Stimulated activated CD4-positive, alpha-beta T cell treated with anti-CD3 and anti-CD28 coated beads, Interleukin-2, amount 100 ng/mL, for 48 hours (primary cell): ENCODE measurements at regions not wholly inside any gene's neighbourhood (a gene's known extent, or its start where the extent isn't known, plus 50 kb on each side); places are given as distances from the start of the nearest gene placed in this dataset.

ENCODE experiments used
- DNase-seq, 2 donors: peaks; one replicate each; pipeline ENCODE4 v3.0.0-alpha.2; 2020

DNA sequence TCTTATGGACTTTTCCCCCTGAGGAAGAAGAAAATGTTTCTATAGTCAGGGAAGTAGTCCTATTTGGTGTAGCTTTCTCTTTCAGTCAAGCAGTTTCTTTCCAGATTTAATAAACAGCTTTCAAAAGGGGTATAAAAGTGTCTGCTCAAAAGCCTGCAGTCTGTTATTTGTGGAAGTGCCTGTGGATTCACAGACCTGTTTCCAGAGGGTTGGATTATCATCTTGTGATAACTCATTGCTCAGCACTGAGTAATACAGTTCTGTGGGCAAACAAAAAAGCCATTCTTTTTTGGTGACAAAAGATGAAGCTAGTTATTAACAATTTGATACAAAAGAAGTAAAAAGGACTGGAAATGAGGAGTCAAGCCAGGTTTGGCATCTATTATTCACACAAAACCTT lies 358.2 kb upstream of the ID4 start:
- DNase-seq, result no peak

GRCh38 chr6:19479551-19479950 lies 357.6 kb upstream of the ID4 start:
- DNase-seq, result no peak

DNA sequence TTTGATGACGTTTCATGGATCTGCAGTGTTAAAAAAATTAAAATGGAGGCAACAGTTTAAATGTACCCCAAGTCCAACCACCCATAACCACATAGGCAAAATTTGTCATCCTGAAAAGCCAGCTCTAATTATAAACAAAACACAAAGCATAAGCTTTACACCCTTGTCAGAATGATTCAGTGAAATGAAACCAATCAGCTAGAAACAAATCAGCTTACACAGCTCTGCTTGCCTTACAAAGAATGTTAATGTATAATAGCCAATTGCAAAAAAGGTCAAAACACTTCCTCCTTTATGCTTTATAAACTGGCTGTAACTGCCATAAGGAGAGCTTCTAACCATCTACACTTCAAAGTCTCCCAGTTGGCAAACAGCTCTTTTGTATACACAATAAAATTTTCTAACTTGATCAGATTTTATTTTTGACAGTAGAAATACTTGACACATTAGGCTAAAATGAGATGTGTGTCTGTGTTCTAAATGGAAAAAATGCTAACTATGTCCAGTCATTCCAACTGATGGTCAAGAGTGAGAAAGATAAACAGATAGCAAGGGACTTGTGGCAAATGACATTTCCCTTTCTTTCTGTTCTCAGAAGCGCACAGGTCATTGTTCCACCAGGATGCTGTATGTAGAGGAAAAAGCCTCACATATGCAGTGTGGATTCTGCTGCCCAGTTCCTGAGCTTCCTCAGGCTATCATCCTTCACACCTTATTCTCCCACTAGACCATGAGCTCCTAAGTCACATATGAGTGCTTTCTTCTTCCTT lies 344.3 kb upstream of the ID4 start:
- no peak for DNase-seq

DNA sequence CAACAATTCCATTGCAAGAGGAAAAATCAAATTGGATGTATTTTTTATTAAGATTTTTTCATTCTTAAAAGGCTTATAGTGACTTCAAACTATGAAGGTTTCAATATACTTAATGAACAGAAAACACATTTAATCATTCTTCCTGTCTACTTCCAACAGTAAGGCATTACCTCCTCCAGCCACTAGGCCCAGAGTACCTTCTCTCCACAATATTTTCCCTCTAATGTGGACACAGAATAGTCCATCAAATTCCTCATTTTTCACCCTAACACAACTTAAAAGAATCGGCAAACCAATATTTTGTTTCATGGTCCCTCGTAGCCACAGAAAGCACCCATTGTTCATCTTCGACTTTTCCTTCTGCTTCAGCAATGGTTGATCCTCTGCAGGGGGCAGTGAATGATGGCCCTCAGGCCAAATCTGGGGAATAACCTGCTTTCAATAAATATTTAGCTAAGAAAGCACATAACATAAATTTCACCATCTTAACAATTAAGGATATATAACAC lies 335.4 kb upstream of the ID4 start:
- DNase-seq, result no peak

- no peak for DNase-seq
Measured at GRCh38 chr6:19502301-19502700, 334.9 kb upstream of the ID4 start.

GRCh38 chr6:19515939-19516338 lies 321.2 kb upstream of the ID4 start:
- no peak for DNase-seq

DNA sequence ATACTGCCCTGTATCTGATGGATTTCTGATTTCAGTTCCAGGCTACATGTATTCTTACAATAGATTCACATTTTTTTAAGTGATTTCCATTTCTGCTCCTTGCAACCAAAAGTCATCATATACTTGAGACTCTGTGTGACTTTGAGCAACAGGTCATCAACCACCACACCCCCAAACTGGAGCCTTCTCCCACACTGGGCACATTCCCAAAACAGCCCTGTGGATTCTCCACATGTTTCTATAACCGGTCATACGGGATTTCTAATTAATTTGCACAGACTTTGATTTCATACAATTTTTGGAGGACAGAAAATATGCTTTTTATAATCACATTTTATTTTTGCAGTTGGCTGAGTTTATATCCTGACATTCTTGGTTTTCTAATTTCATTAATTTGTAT lies 317.2 kb upstream of the ID4 start:
- no peak for DNase-seq

- no peak for DNase-seq
Measured at GRCh38 chr6:19524366-19525186, 312.6 kb upstream of the ID4 start.

DNA sequence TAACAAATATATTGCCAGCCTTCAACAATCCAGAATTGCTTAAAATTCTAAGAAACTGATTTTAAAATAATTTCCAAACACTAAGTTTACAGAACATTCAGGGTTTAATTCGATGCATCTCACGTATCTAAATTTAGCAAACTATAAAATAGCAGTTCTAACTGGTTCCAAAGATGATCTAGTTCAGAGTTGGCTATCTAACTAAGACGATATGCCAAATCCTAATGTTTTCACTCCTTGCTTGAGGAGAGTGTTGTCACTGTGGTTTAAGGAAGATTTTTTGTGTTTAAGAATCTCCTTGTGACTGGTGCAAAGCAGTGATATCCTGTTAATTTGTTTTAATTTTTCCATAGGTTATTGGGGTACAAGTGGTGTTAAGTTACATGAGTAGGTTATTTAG lies 311.5 kb upstream of the ID4 start:
- no peak for DNase-seq

- no peak for DNase-seq
Measured at GRCh38 chr6:19530188-19530587, 307.0 kb upstream of the ID4 start.

DNA sequence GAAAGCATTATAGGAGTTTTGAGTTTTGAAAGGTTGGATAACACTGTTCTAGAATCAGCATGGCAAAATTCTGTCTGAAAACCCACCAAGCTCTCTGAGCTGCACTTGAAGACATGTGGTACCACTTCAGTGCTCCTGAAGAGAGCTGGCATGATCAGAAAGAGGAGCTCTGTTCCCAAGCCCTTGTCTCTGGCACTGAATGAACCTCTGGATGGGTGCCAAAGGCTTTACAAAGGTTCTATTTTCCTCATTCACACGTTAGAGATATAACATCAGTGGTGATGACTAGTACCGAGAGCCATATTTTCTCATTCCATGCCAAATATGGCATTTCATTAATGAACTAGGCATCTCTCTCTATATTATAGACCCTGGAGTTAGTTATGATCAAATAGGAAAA lies 301.8 kb upstream of the ID4 start:
- DNase-seq, result no peak

GRCh38 chr6:19536838-19537237 lies 300.3 kb upstream of the ID4 start:
- no peak for DNase-seq

GRCh38 chr6:19538096-19538495 lies 299.1 kb upstream of the ID4 start:
- no peak for DNase-seq

GRCh38 chr6:19547507-19547906 lies 289.7 kb upstream of the ID4 start:
- DNase-seq, result no peak

GRCh38 chr6:19549109-19549508 lies 288.1 kb upstream of the ID4 start:
- DNase-seq, result no peak

DNA sequence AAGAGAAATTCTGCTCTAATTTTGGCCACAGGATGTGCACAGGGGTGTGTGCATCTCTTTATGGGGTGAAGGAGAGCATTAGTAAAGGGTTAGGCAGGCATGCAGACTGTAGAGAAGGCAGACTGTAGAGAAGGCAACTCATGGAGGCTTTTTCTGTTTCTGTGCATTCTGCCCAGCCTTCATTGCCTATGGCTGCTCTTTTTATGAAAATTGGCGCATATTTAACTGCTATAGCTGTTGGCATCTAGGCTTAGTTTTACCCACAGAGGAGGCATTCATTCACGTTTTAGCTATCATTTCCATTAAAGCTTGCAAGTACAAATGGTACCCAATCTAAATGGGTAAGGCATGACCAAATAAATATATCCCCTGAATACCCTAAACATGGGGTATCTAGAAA lies 286.8 kb upstream of the ID4 start:
- DNase-seq, result no peak

GRCh38 chr6:19551611-19552010 lies 285.6 kb upstream of the ID4 start:
- DNase-seq, result no peak

DNA sequence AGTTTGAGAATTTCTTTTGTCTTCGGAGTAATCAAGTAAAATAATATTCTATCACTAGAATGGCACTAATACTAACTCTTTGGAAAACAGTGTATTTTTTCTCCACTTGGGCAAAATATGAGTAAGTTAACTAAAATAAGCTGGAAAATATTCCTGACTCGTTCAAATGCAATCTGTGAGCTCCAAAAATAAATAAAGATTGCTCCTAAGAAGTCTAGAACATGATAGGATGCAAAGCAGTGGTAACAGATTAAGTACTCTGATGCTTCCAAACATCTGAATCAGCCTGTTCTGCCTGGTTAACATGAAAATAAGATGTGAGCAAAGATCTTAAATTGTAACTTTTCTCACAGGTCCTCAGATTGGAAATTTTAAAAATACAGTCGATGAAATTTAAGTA lies 285.1 kb upstream of the ID4 start:
- no peak for DNase-seq

GRCh38 chr6:19552588-19552987 lies 284.6 kb upstream of the ID4 start:
- no peak for DNase-seq

GRCh38 chr6:19554356-19555225 lies 282.6 kb upstream of the ID4 start:
- DNase-seq, result no peak

DNA sequence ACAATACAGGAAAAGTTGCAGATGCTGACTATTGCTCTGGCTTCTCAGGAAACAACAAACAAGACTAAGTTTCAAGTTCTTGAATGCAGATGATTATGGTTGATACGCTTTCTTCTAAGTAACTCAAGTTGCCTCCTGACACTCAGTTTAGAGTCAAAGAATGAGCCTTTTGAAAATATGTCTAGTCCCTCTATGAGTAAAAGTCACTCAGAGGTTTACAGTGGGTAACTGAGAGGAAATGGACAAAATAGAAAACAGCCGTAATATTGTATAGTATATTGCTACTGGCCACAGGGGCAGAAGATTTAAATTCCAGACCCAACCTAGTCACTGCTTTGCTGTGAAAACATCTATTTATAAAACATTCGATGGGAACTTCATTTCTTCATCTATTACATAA lies 280.0 kb upstream of the ID4 start:
- no peak for DNase-seq

DNA sequence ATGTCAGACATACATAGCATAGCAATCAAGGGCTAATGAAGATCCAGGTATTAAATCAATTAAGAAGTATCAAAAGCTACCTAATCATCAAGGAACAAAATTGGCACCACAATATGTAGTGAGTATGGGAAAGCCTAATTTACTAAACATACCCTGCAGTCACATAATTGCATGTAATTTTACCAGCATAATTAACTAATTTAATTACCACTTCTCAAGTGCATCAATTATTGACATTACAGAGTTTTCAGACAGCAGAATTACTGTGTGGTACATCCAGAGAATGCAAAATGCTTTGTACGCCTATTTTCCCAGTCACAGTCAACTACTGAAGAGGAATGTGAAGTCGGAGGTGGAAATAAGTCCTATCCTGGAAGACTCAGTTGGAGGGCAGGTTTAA lies 279.0 kb upstream of the ID4 start:
- DNase-seq, result no peak

DNA sequence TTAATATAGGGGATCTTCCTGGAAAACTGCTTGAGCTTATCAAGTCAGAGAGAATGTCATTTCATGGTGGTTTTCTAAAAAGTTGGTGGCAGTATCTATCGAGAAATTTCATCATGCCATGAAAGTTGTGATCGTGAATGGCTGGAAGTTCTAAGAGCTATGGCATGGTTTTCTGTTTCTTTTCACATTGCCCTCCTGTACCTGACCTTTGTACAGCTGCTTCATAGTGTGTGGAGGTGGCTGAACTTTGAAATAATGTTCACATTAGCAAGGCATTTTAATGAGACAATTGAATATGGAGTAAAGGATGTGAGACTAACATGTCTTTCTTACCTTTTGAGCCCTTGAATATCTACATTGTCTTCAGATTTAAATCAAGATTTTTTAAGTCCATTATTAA lies 278.2 kb upstream of the ID4 start:
- no peak for DNase-seq
